Kidney (tissue), 13 donors: ENCODE measurements at regions not wholly inside any gene's neighbourhood (a gene's known extent, or its start where the extent isn't known, plus 50 kb on each side); places are given as distances from the start of the nearest gene placed in this dataset.

Source experiments
- DNase-seq, 5 donors: peaks; one replicate each; pipeline ENCODE4 v3.0.0-alpha.2; 2013 to 2020
- FAIRE-seq: peaks from 2 replicates; lab custom pipeline; 2012; peaks lifted over from hg19 to GRCh38; lab: Jason Lieb, UNC
- H3K27ac ChIP-seq, 2 donors: one replicate each; pipeline ENCODE4 v1.7.0; 2013; ENCODE audit warnings: low read depth in 2 of 2, low read length in 2 of 2, inconsistent platforms in 1 of 2
- H3K27me3 ChIP-seq: one replicate; pipeline ENCODE4 v1.7.1; 2013; ENCODE audit warnings: low read length, inconsistent platforms; ENCODE audit not compliant: control insufficient read depth, insufficient read depth
- H3K36me3 ChIP-seq, 3 donors: one replicate each; pipeline versions ENCODE4 v1.7.0 to v1.7.1; 2013; ENCODE audit warnings: low read length in 3 of 3, control low read depth in 1 of 3, inconsistent platforms in 1 of 3; ENCODE audit not compliant: insufficient read depth in 3 of 3, control insufficient read depth in 2 of 3
- H3K4me1 ChIP-seq, 3 donors: one replicate each; pipeline versions ENCODE4 v1.7.0 to v1.7.1; 2013; ENCODE audit warnings: low read length in 3 of 3, inconsistent platforms in 1 of 3, low read depth in 1 of 3; ENCODE audit not compliant: control insufficient read depth in 2 of 3, insufficient read depth in 2 of 3
- H3K4me3 ChIP-seq, 3 donors: one replicate each; pipeline versions ENCODE4 v1.7.0 to v1.8.1; 2013; ENCODE audit warnings: low read length in 3 of 3, control low read depth in 1 of 3, inconsistent platforms in 1 of 3
- H3K9ac ChIP-seq, 3 donors: one replicate each; pipeline versions ENCODE4 v1.7.0 to v1.7.1; 2013; ENCODE audit warnings: low read length in 3 of 3, control low read depth in 1 of 3, inconsistent platforms in 1 of 3
- H3K9me3 ChIP-seq, 3 donors: one replicate each; pipeline versions ENCODE4 v1.7.0 to v1.7.1; 2013; ENCODE audit warnings: low read length in 3 of 3, control low read depth in 1 of 3, inconsistent platforms in 1 of 3; ENCODE audit not compliant: control insufficient read depth in 2 of 3, insufficient read depth in 1 of 3
- CTCF ChIP-seq: IDR thresholded peaks from 3 replicates; pipeline ENCODE4 v1.5.1; 2012; ENCODE audit warnings: mild to moderate bottlenecking, moderate library complexity, borderline replicate concordance; ENCODE audit not compliant: insufficient read depth; ENCODE audit errors: extremely low read depth
- intact Hi-C: fragments of 100-400 bp; cut with DNase I; formaldehyde crosslinking; loops from one replicate; pipeline ENCODE4 v1.11.1; 2022
- donor health status: control.
- donor health status: control.
- donor health status: control.
- donor health status: control.
- donor health status: control.
- donor health status: DM: yes; HTN: yes; CAD: no.
- donor health status: Normal renal cell carcinoma (clear cell type).

- no peak overlapping the region for H3K27ac ChIP-seq
- no peaks in the 10 kb centered on the region for H3K9me3 ChIP-seq
- no peak overlapping the region for H3K9ac ChIP-seq
- no peaks in the 10 kb centered on the region for H3K27me3 ChIP-seq
- H3K36me3 ChIP-seq = no peaks in the 10 kb centered on the region
- TF ChIP-seq CTCF = no peak
- no peak for FAIRE-seq
- no peak overlapping the region for H3K4me3 ChIP-seq
- intact Hi-C loops = no loop called here
- DNase-seq = no peak
- H3K4me1 ChIP-seq = peaks cover 0 to 2% (median 0%) of the 10 kb centered on the region in 3 donors
Observed at GRCh38 chr3:107925851-107926250, 165.0 kb downstream of the CD47 start.

GRCh38 chr3:107921038-107921437 is 169.8 kb downstream of the CD47 start:
- no peak for TF ChIP-seq CTCF
- Histone ChIP-seq H3K4me1 (no peaks in the 10 kb centered on the region), H3K27me3 (no peaks in the 10 kb centered on the region), H3K36me3 (no peaks in the 10 kb centered on the region), H3K27ac (no peak overlapping the region), H3K4me3 (no peak overlapping the region), H3K9ac (no peak overlapping the region), H3K9me3 (no peaks in the 10 kb centered on the region)
- DNase-seq = no peak
- intact Hi-C loops = no loop called here
- no peak for FAIRE-seq

- no peak for TF ChIP-seq CTCF
- Histone ChIP-seq H3K27me3 (no peaks in the 10 kb centered on the region), H3K9ac (no peak overlapping the region), H3K4me1 (no peaks in the 10 kb centered on the region), H3K27ac (no peak overlapping the region), H3K9me3 (no peaks in the 10 kb centered on the region), H3K36me3 (no peaks in the 10 kb centered on the region), H3K4me3 (no peak overlapping the region)
- DNase-seq = no peak
- FAIRE-seq = no peak
- intact Hi-C loops = no loop called here
Observed at GRCh38 chr3:107920538-107920937, 170.3 kb downstream of the CD47 start.

GRCh38 chr3:107919239-107919638 is 171.6 kb downstream of the CD47 start:
- FAIRE-seq = no peak
- intact Hi-C loops = no loop called here

More at GRCh38 chr3:107919239-107919638, 171.6 kb downstream of the CD47 start:
- no peaks in the 10 kb centered on the region for H3K9me3 ChIP-seq
- no peak overlapping the region for H3K4me3 ChIP-seq
- H3K36me3 ChIP-seq = no peaks in the 10 kb centered on the region
- H3K4me1 ChIP-seq = no peaks in the 10 kb centered on the region
- TF ChIP-seq CTCF = no peak
- no peak overlapping the region for H3K9ac ChIP-seq
- no peaks in the 10 kb centered on the region for H3K27me3 ChIP-seq
- no peak overlapping the region for H3K27ac ChIP-seq
- no peak for DNase-seq
